ENCODE measurements at regions not wholly inside any gene's neighbourhood (a gene's known extent, or its start where the extent isn't known, plus 50 kb on each side); places are given as distances from the start of the nearest gene placed in this dataset.

GRCh38 chrX:4173743-4174142 is 460.3 kb upstream of the PRKX start:
- TF ChIP-seq POLR2AphosphoS5 (IDR thresholded peaks at IDR 0.05; ENCODE audit: low read depth, low read length), result no peak
- no peak for TF ChIP-seq SIN3A (IDR thresholded peaks at IDR 0.05; ENCODE audit: borderline replicate concordance, insufficient read depth, low read length)
- TF ChIP-seq, protein P1, sequence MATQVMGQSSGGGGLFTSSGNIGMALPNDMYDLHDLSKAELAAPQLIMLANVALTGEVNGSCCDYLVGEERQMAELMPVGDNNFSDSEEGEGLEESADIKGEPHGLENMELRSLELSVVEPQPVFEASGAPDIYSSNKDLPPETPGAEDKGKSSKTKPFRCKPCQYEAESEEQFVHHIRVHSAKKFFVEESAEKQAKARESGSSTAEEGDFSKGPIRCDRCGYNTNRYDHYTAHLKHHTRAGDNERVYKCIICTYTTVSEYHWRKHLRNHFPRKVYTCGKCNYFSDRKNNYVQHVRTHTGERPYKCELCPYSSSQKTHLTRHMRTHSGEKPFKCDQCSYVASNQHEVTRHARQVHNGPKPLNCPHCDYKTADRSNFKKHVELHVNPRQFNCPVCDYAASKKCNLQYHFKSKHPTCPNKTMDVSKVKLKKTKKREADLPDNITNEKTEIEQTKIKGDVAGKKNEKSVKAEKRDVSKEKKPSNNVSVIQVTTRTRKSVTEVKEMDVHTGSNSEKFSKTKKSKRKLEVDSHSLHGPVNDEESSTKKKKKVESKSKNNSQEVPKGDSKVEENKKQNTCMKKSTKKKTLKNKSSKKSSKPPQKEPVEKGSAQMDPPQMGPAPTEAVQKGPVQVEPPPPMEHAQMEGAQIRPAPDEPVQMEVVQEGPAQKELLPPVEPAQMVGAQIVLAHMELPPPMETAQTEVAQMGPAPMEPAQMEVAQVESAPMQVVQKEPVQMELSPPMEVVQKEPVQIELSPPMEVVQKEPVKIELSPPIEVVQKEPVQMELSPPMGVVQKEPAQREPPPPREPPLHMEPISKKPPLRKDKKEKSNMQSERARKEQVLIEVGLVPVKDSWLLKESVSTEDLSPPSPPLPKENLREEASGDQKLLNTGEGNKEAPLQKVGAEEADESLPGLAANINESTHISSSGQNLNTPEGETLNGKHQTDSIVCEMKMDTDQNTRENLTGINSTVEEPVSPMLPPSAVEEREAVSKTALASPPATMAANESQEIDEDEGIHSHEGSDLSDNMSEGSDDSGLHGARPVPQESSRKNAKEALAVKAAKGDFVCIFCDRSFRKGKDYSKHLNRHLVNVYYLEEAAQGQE (IDR thresholded peaks at IDR 0.05; ENCODE audit: insufficient read depth in 1 of 2, low read depth in 2 of 2, low read length in 2 of 2), result no peak
- TF ChIP-seq TAF1 (IDR thresholded peaks at IDR 0.05; ENCODE audit: borderline replicate concordance, insufficient read depth, low read length), result no peak
- TF ChIP-seq FOXP2 (optimal IDR thresholded peaks at IDR 0.05; ENCODE audit: borderline replicate concordance, extremely low read depth, extremely low read length, insufficient read depth), result no peak

GRCh38 chrX:4151798-4152197 is 438.3 kb upstream of the PRKX start:
- TF ChIP-seq, protein P1 (IDR thresholded peaks at IDR 0.05; ENCODE audit: insufficient read depth in 1 of 2, low read depth in 2 of 2, low read length in 2 of 2), result no peak
- TF ChIP-seq SIN3A (IDR thresholded peaks at IDR 0.05; ENCODE audit: borderline replicate concordance, insufficient read depth, low read length), result no peak
- no peak for TF ChIP-seq POLR2AphosphoS5 (IDR thresholded peaks at IDR 0.05; ENCODE audit: low read depth, low read length)
- no peak for TF ChIP-seq TAF1 (IDR thresholded peaks at IDR 0.05; ENCODE audit: borderline replicate concordance, insufficient read depth, low read length)
- no peak for TF ChIP-seq FOXP2 (optimal IDR thresholded peaks at IDR 0.05; ENCODE audit: borderline replicate concordance, extremely low read depth, extremely low read length, insufficient read depth)

- TF ChIP-seq FOXP2 (optimal IDR thresholded peaks at IDR 0.05; ENCODE audit: borderline replicate concordance, extremely low read depth, extremely low read length, insufficient read depth), result no peak
- TF ChIP-seq POLR2AphosphoS5 (IDR thresholded peaks at IDR 0.05; ENCODE audit: low read depth, low read length), result no peak
- TF ChIP-seq SIN3A (IDR thresholded peaks at IDR 0.05; ENCODE audit: borderline replicate concordance, insufficient read depth, low read length), result no peak
- TF ChIP-seq, protein P1 (IDR thresholded peaks at IDR 0.05; ENCODE audit: insufficient read depth in 1 of 2, low read depth in 2 of 2, low read length in 2 of 2), result no peak
- no peak for TF ChIP-seq TAF1 (IDR thresholded peaks at IDR 0.05; ENCODE audit: borderline replicate concordance, insufficient read depth, low read length)
Observed at GRCh38 chrX:4150259-4150658, 436.8 kb upstream of the PRKX start.

GRCh38 chrX:4129626-4130025 is 416.2 kb upstream of the PRKX start:
- TF ChIP-seq, protein P1 (IDR thresholded peaks at IDR 0.05; ENCODE audit: insufficient read depth in 1 of 2, low read depth in 2 of 2, low read length in 2 of 2), result no peak
- TF ChIP-seq TAF1 (IDR thresholded peaks at IDR 0.05; ENCODE audit: borderline replicate concordance, insufficient read depth, low read length) (no peak), FOXP2 (optimal IDR thresholded peaks at IDR 0.05; ENCODE audit: borderline replicate concordance, extremely low read depth, extremely low read length, insufficient read depth) (no peak), SIN3A (IDR thresholded peaks at IDR 0.05; ENCODE audit: borderline replicate concordance, insufficient read depth, low read length) (no peak), POLR2AphosphoS5 (IDR thresholded peaks at IDR 0.05; ENCODE audit: low read depth, low read length) (no peak)

Measured in PFSK-1 (cell line).